Dedifferentiated amniotic fluid mesenchymal stem cell (primary cell): ENCODE measurements at regions not wholly inside any gene's neighbourhood (a gene's known extent, or its start where the extent isn't known, plus 50 kb on each side); places are given as distances from the start of the nearest gene placed in this dataset.
"Not testable (repeated sequence)": the region's sequence is repeated elsewhere in the genome, so short reads cannot be mapped to it uniquely, and the experiment has no call there.

ENCODE experiments used
- DNase-seq: peaks from one replicate; pipeline ENCODE4 v3.0.0-alpha.2; 2016; ENCODE audit errors: extremely low spot score

DNA sequence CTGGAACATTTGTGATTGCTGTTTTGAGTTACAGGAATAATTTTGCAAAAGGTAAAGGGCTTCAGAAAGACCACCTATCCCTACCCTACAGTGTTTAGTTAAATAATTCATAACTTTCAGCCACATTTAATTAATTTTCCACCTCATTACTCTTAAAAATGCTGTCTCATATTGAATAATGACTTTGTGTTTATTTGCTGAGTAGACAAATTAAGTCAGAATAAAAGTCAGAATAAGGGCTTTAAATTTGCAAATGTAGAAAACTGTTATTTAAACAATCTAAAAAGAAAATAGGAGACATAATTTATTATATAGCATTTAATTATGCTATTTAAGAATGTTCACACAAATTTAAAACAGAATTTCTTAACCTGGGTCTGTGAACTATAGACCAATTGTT is 293.7 kb upstream of the RIMS1 start:
- no peak for DNase-seq

DNA sequence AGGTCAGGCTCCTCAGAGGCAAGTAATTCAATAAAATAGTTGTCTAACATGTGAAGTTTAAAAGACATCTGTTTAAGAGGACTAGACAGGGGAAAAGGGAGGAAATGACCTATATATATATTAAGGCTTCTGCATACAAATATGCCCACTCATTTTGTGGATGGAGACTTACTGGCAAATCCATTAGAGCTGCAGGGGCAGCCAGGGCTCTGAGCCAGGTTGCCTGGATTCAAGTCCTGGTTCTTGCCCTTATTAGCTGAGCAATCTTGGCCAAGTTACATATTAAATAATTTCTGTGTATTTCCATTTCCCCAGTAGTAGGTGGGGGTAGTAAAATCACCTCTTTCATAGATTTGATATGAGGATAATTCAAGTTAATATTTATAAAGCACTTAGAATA is 287.0 kb upstream of the RIMS1 start:
- no peak for DNase-seq

DNA sequence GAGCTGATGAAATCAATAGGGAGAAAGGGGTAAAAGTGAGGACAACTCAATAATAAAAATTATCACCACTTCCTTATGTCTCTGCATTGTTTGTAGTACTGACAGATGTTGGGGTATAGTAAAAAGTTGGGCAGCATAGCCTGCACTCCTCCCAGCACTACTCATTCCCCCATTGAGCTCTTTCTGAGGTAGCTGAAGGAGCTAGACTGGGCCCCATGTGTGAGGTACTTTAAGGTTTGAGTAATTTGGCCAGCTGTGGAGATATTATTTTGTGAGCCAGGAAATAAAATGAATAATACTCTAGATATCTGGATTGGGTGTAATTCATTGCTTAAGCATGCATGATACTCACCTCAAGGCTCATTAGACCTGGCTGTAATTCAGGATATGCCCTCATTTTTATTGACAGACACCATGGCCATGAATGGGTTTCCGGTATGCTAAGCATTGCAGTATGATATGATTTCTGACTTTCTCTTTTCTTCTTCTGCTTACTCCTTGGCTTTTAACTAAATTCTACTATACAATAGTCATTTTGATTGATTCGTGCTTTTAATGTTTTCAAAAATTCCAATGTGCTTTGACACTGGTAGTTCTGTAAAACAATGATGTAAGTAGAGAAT is 283.9 kb upstream of the RIMS1 start:
- DNase-seq: peak; percentile 44

DNA sequence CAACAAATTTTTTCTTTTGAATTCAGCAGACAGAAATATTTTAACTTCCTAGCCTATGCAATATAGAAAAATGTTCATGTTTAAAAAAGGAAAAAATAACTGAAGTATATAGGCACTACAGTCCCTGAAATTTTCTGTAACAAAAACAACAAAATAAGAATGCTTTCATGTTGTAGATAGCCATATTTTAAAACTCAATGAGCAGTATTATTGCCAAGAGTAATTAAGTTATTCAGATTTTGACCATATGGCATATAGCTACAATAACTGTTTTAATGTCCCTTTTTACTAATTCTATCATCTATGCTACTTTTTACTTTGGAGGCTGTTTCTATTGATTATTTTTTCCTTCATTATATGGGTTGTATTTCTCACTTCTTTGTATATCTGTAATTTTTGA is 283.3 kb upstream of the RIMS1 start:
- no peak for DNase-seq

DNA sequence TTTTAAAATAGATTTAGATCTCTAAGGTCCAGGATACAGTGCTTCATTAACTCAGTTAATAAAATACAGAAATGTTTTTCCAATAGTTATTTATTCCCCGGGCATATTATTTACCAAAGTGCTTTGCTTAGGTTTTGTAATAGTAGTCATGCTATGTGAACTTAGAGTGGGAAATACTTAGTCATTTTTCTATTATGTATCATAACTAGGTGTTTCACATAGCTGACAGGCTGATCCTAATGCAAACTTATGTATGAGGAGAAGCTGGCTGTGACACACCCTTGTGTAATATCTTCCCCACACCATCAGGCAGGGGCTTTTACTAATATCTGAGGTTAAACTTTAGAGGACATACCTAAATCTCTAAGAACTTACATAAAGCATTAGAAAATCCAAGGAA is 277.7 kb upstream of the RIMS1 start:
- DNase-seq: no peak

DNA sequence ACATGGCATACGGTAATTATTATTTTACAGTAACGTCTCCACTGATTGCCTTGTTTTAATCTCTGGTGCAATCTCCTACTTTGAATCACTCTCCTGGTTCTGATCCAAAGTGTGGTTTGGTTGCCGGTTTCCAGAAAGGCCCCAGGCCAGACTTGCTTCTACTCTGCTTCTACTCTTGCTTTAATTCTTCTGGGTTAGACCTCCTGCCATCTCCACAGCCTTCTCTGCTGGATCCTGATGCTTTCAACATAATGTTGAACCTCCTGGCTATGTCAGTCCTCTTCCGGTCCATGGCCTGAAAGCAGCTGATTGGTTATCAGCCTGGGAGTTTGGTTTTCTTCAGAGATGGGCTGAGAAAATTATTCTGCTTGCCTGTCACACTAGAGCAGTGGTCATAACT is 266.5 kb upstream of the RIMS1 start:
- no peak for DNase-seq

DNA sequence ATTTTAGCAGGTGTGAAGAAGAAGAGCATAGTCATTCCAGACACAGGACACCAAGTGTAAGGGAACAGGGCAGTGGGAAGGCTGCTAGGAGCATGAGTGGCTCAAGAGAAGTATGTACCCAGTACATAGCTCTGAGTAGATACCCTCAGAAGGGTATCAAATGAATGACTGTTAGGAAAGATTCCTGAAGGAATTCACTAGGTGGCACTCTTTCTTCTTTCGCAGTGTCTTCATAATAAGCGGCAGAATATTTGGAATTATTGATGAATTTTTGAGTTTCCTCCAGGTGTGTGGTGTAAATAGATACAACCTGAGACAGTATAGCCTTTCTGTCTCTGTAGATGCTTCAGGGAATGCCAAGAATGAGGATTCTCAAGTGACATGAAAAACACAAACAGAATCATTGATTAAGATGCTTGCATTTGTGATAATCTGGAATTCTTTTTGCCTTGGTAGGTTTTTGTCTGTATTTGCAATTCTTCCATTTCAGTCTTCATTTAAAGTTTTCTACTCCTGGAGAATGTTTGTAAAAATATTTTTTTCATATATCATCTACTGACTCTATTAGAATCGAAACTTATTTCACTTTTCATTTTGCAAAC is 264.3 kb upstream of the RIMS1 start:
- no peak for DNase-seq

DNA sequence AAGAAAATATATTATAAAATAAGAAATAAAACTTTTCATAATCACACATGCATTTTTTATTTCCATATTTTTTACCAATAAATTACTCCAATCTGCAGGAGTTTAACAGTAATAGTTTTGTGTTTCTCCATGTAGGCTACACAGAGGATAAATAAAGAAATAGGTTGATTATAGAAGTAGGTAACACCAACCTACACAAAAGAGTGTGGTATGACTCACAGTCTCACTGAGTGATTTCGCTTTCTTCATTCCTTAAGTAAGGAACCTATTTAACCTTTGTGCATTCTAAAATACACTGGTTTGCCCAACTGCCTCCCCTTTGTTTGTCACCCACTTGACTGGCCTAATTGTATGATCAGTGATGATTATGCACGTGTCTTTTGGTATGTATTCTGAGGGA is 244.2 kb upstream of the RIMS1 start:
- no peak for DNase-seq

DNA sequence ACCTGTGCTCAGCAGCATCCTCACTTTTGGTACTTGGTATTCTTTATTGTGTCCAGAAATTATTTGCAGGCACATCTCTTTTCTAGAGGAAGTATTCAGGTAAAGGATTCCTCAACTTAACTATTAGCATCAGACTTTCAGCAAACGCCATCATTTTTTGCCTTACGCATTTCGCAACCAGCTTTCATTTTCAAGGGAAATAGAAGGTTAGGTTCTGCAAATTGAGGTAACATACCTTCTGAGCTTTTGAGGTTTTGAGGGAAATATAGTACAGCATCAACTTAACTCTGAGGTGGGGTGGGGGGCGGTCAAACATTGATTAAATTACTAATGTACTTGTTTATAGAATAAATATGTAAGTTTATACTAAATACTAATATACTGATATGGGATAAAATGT is 243.6 kb upstream of the RIMS1 start:
- no peak for DNase-seq

DNA sequence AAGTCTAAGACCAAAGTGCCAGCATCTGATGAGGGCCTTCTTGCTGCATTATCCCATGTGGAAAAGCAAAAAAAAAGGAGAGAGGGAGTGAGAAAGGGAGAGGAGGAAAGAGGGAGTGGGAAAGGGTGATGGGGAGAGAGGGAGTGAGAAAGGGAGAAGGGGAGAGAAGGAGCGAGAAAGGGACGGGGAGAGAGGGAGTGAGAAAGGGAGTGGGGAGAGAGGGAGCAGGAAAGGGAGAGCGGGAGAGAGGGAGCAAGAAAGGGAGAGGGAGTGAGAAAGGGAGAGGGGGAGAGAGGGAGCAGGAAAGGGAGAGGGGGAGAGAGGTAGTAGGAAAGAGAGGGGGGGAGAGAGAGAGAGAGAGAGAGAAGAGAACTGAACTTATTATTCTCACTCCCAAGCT is 241.1 kb upstream of the RIMS1 start:
- no peak for DNase-seq

DNA sequence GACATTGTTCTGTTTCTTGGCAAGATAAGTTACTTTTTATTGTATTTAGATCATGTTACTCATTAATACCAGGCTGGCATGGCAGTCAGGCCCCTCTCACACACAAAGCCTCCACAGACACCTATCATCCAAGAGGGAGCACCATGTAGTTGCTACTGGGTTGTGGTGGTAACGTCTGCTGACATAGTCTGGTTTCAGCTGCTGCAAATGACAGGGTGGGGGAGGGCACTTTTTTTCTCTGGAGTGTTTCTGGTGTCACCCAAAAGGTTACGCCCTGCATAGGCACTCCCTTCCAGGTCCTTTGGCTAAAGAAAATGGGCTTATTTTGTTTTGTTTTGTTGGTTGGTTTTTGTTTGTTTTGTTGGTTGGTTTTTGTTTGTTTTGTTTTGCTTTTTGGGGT is 236.4 kb upstream of the RIMS1 start:
- DNase-seq: no peak

DNA sequence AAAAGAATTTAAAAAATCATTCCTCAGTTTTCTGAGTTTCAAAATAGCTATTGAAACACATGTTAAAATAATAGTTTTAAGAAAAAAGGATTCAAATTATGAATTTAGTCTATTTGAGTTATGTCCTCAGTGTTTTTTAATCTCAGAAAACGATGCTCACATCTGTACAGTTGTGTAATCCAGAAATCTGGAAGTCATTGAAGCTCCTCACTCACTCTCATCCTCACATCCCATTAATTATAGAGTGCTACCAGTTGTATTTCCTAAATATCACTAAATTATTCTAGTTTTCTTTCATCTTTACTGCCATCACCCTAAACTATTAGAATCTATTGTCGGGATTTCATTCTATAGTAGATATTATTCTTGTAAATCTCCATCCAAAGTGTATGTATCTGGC is 234.7 kb upstream of the RIMS1 start:
- DNase-seq: no peak

DNA sequence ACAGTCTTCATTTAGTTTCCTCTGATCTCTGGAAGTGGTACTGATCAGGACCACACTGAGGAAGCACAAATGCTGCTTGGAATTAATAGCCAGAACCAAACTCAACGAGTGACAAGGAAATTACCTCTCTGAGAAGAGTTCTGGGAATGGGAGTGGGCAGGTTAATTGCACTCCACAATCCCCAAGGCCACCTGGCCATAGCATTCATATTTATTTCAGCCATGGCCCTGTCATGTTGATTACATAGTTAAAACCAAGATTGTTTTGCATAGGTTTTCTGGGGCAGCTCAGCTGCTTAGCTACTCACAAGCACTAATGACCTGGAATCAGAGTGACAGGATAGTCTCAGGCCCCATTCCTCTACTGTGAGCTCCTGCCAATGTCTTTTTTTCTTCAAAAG is 230.2 kb upstream of the RIMS1 start:
- no peak for DNase-seq

DNA sequence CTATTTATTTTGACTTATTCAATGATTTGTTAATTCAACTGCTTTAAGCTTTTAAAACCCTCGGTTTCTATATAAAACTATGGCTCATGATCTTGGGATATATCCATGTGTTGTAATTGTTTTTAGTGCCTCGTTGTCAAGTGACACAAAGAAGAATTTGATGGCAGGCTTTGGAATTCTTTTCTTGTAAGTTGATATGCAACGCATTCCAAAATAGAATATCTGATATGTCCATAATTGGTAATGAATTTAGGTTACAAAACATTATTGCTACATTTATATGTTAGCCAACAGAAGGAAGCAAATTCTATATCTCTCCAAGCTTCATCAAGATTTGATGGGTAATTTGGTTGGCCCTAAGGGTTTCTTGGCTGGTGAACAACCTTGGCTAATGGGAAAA is 220.4 kb upstream of the RIMS1 start:
- peak; percentile 24 for DNase-seq

DNA sequence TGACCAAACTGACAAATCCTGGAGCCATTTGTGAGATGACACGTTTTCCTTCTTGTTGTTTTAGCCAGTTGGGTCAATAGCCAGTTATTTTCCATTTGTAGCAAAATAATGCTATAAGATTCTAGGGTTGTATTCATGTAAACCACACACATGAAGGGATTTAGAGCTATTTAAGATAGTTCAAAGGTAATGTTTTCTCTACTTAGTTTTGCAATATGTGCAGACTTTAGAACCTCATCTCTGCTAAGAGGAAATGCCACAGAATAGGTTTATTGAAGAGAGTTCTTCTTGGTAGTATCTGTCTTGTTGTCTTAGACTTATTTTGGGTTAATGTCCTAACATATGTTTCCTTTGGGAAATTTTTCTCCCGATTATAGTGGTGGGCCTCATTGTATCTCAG is 213.5 kb upstream of the RIMS1 start:
- DNase-seq: no peak

DNA sequence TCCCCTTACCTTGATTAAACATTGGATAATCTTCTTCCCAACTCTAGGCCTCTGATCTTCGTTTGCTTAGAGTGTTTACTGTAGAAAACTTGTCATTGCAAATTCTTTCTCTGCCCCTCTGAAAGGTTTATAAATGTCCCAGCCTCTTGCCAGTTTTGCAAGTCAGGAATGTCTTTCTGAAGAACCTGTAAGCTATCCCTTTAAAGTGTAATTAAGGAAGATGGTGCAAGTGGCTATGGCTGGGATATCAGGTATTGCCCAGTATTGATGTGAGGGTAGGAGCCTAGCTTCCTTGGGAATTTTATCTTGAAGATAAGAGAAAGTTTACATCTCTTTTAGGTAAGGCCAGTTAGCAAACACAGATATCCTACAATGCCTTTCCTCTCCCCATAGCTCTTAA is 211.0 kb upstream of the RIMS1 start:
- no peak for DNase-seq

DNA sequence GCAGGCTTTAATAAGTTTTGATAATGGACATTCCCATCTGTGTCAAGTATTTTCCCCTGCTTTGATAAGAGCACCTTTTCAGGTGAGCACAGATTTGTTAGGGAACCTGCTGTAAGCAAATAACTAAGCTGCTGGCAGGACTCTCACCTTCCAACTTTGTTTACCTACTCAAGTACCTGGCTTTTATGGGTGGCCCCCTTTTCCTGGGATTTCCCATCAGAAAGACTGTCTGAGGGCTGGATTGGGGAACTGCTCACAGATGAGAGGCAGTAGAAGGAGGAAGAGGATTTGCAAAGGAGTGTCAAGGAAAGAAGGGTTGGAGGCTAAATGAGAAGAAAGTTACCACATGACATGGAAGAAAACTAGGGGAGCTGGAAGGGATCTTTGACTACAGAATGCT is 210.1 kb upstream of the RIMS1 start:
- no peak for DNase-seq

DNA sequence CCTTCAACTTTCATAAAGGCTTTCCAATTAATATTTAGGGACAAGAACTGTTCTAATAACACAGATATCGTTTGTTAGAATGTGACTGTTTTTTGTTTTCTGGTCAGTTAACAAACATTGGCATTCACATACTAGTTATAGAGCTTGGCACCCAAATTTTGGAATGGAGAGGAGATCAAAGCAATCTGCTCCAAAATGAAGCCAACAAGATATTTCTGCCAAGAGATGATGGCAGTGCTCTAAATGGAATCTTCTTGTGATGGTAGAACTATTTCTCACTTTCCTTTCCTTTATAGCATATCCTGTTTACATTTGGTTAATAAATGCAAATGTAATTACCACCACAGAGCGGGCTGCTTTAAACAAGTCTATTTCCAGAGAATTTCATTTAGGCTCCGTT is 208.3 kb upstream of the RIMS1 start:
- no peak for DNase-seq

DNA sequence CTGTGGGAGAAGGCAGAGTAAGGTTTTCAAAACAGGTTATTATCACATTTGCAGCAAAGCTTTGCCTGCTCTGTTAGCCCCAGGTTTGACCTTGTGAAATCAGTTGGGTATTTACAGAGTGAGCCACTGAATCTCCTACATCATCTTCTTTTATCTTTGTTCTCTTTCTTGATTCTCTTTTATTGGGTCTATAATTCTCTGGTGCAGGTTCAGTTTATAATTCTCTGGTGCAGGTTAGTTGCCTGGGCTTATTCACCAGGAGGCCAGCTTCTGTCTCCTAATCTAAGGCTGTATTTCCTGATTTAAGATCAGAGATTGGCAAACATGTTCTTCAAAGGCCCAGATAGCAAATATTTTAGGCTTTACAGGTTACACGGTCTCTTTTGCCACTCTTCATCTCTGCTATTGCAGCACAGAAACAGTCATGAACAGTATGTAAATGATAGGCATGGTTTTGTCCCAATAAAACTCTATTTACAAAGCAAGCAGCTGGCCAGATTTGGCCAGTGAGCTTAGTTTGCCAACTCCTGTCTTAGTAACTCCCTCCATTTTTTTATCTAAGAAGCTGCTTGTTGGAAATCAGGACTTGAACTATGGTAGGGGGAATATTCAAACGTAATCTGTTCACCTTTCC is 205.0 kb upstream of the RIMS1 start:
- no peak for DNase-seq

DNA sequence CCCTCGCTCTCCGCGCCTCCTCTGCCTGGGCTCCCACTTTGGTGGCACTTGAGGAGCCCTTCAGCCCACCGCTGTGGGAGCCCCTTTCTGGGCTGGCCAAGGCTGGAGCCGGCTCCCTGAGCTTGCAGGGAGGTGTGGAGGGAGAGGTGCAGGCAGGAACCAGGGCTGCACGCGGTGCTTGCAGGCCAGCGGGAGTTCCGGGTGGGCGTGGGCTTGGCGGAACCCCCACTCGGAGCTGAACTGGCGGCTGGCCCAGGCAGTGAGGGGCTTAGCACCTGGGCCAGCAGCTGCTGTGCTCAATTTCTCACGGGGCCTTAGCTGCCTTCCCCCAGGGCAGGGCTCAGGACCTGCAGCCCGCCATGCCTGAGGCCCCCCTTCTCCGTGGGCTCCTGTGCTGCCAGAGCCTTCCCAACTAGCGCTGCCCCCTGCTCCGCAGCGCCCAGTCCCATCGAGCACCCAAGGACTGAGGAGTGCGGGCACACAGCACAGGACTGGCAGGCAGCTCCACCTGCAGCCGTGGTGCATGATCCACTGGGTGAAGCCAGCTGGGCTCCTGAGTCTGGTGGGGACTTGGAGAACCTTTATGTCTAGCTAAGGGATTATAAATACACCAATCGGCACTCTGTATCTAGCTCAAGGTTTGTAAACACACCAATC is 200.2 kb upstream of the RIMS1 start:
- DNase-seq: not testable (repeated sequence)

DNA sequence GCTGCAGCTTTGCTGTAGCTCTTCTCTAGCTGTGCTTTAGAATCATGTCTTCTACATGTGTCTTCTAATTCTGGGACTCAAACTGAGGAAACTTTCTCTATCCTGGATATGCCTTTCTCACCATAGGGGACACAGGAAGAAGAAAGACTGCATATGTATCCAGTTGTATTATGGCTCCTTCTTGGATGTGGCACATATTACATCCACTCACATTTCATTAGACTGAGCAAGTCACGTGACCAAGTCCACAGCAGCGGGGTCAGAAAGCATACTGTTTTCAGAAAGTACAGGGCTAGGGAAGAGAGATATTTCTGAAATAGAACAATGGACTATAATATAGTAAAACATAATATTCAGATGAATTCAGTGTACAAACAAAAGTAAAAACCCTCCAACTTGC is 187.6 kb upstream of the RIMS1 start:
- DNase-seq: no peak

DNA sequence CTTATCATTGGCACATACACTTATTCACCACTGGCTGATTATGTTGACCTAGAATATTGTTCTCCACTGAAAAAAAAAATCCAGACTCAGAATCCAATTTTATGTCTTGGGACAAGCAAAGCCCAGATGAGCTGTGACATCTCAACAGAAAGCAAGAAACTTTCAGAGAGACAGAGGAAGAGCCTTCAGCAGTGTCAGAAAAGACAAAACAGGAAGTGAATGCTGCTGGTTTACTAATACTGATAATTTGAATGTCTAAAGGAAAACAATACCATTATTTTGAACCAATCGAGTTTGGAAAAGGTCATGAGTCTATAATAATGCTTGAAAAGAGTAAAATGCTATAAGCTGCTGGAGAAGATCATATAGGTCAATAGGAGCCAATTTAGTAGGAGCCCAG is 179.8 kb upstream of the RIMS1 start:
- no peak for DNase-seq

DNA sequence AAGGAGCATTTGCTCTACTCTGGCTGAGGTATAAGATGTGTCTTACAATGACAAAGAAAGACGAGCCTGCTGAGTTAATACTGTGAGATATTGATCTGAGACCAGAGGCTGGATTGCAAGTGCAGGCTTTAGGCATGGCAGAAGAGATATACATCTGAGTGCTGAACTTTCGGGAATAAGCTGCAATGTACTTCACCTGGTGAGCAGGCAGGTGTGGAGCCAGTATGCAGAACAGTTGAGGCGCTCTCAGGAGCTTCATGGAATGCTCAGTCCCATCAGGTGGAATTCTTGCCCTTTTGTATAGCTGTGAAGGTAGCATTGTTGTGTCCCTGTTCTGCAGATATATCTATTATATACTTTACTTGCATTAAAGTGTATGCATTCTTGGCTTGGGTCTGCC is 179.3 kb upstream of the RIMS1 start:
- no peak for DNase-seq
